ENCODE measurements at regions not wholly inside any gene's neighbourhood (a gene's known extent, or its start where the extent isn't known, plus 50 kb on each side); places are given as distances from the start of the nearest gene placed in this dataset.

GRCh38 chr6:40671001-40671693 lies 84.0 kb upstream of the LRFN2 start:
- Mint-ChIP-seq H3K27ac (ENCODE audit: unreplicated experiment) (no peak overlapping the region), H3K36me3 (ENCODE audit: low read depth, unreplicated experiment) (peaks cover 4% of the 10 kb centered on the region), H3K4me1 (ENCODE audit: low read depth, unreplicated experiment) (no peaks in the 10 kb centered on the region), H3K27me3 (ENCODE audit: low read depth, unreplicated experiment) (peaks cover 11% of the 10 kb centered on the region), H3K9me3 (ENCODE audit: unreplicated experiment) (peaks cover 10% of the 10 kb centered on the region), H3K4me3 (ENCODE audit: unreplicated experiment) (no peak overlapping the region)
- H3K36me3 ChIP-seq (ENCODE audit: insufficient read depth, low read length): no peaks in the 10 kb centered on the region
- H3K9ac ChIP-seq (ENCODE audit: low read length): no peak overlapping the region
- FAIRE-seq (no peak), DNase-seq (ENCODE audit: low read depth) (no peak)
- H3K9me3 ChIP-seq (ENCODE audit: insufficient read depth, low read depth, low read length): no peaks in the 10 kb centered on the region
- H3K4me3 ChIP-seq (ENCODE audit: insufficient read depth, low read depth, low read length): no peak overlapping the region
- no peak overlapping the region for H2AFZ ChIP-seq (ENCODE audit: low read depth, low read length)
- H3K27me3 ChIP-seq (ENCODE audit: insufficient read depth, low read length): no peaks in the 10 kb centered on the region
- no peaks in the 10 kb centered on the region for H4K20me1 ChIP-seq (ENCODE audit: insufficient read depth, low read length)
- no peak overlapping the region for H3K4me2 ChIP-seq (ENCODE audit: low read length)
- no peaks in the 10 kb centered on the region for H3K4me1 ChIP-seq (ENCODE audit: insufficient read depth, low read length)
- H3K27ac ChIP-seq (ENCODE audit: low read depth, low read length): no peak overlapping the region
- TF ChIP-seq EZH2 (IDR thresholded peaks at IDR 0.05; ENCODE audit: insufficient read depth, low read length) (no peak), CTCF (IDR thresholded peaks at IDR 0.05; ENCODE audit: insufficient read depth, low read depth, low read length) (no peak)
- no peaks in the 10 kb centered on the region for H3K79me2 ChIP-seq (ENCODE audit: insufficient read depth, low read length)

GRCh38 chr6:40669343-40669742 lies 82.2 kb upstream of the LRFN2 start:
- Mint-ChIP-seq H3K27ac (ENCODE audit: unreplicated experiment) (no peak overlapping the region), H3K27me3 (ENCODE audit: low read depth, unreplicated experiment) (peaks cover 3% of the 10 kb centered on the region), H3K9me3 (ENCODE audit: unreplicated experiment) (peaks cover 21% of the 10 kb centered on the region), H3K4me3 (ENCODE audit: unreplicated experiment) (no peak overlapping the region), H3K4me1 (ENCODE audit: low read depth, unreplicated experiment) (no peaks in the 10 kb centered on the region), H3K36me3 (ENCODE audit: low read depth, unreplicated experiment) (peaks cover 4% of the 10 kb centered on the region)
- H4K20me1 ChIP-seq (ENCODE audit: insufficient read depth, low read length): no peaks in the 10 kb centered on the region
- TF ChIP-seq CTCF (IDR thresholded peaks at IDR 0.05; ENCODE audit: insufficient read depth, low read depth, low read length) (no peak), EZH2 (IDR thresholded peaks at IDR 0.05; ENCODE audit: insufficient read depth, low read length) (no peak)
- no peaks in the 10 kb centered on the region for H3K36me3 ChIP-seq (ENCODE audit: insufficient read depth, low read length)
- H3K4me1 ChIP-seq (ENCODE audit: insufficient read depth, low read length): no peaks in the 10 kb centered on the region
- H2AFZ ChIP-seq (ENCODE audit: low read depth, low read length): no peak overlapping the region
- H3K4me2 ChIP-seq (ENCODE audit: low read length): no peak overlapping the region
- FAIRE-seq (no peak), DNase-seq (ENCODE audit: low read depth) (no peak)
- no peaks in the 10 kb centered on the region for H3K27me3 ChIP-seq (ENCODE audit: insufficient read depth, low read length)
- H3K27ac ChIP-seq (ENCODE audit: low read depth, low read length): no peak overlapping the region
- no peaks in the 10 kb centered on the region for H3K79me2 ChIP-seq (ENCODE audit: insufficient read depth, low read length)
- H3K4me3 ChIP-seq (ENCODE audit: insufficient read depth, low read depth, low read length): no peak overlapping the region
- H3K9me3 ChIP-seq (ENCODE audit: insufficient read depth, low read depth, low read length): peaks cover 3% of the 10 kb centered on the region
- no peak overlapping the region for H3K9ac ChIP-seq (ENCODE audit: low read length)

GRCh38 chr6:40668203-40668602 lies 81.0 kb upstream of the LRFN2 start:
- Histone ChIP-seq H4K20me1 (ENCODE audit: insufficient read depth, low read length) (no peaks in the 10 kb centered on the region), H2AFZ (ENCODE audit: low read depth, low read length) (no peak overlapping the region), H3K4me2 (ENCODE audit: low read length) (no peak overlapping the region), H3K9ac (ENCODE audit: low read length) (no peak overlapping the region), H3K27me3 (ENCODE audit: insufficient read depth, low read length) (no peaks in the 10 kb centered on the region), H3K79me2 (ENCODE audit: insufficient read depth, low read length) (no peaks in the 10 kb centered on the region), H3K9me3 (ENCODE audit: insufficient read depth, low read depth, low read length) (peaks cover 8% of the 10 kb centered on the region), H3K4me1 (ENCODE audit: insufficient read depth, low read length) (no peaks in the 10 kb centered on the region), H3K27ac (ENCODE audit: low read depth, low read length) (no peak overlapping the region), H3K36me3 (ENCODE audit: insufficient read depth, low read length) (no peaks in the 10 kb centered on the region), H3K4me3 (ENCODE audit: insufficient read depth, low read depth, low read length) (no peak overlapping the region)
- Mint-ChIP-seq H3K27me3 (ENCODE audit: low read depth, unreplicated experiment) (peaks cover 5% of the 10 kb centered on the region), H3K4me1 (ENCODE audit: low read depth, unreplicated experiment) (no peaks in the 10 kb centered on the region), H3K36me3 (ENCODE audit: low read depth, unreplicated experiment) (peaks cover 6% of the 10 kb centered on the region), H3K9me3 (ENCODE audit: unreplicated experiment) (peaks cover 33% of the 10 kb centered on the region), H3K4me3 (ENCODE audit: unreplicated experiment) (no peak overlapping the region), H3K27ac (ENCODE audit: unreplicated experiment) (no peak overlapping the region)
- no peak for TF ChIP-seq CTCF (IDR thresholded peaks at IDR 0.05; ENCODE audit: insufficient read depth, low read depth, low read length)
- no peak for TF ChIP-seq EZH2 (IDR thresholded peaks at IDR 0.05; ENCODE audit: insufficient read depth, low read length)
- FAIRE-seq (no peak), DNase-seq (ENCODE audit: low read depth) (no peak)

Data from astrocyte (in vitro differentiated cells and primary cell).